ENCODE measurements at regions not wholly inside any gene's neighbourhood (a gene's known extent, or its start where the extent isn't known, plus 50 kb on each side); places are given as distances from the start of the nearest gene placed in this dataset.

GRCh38 chr2:2947406-2947805, 430.2 kb downstream of the EIPR1 start:
- TF ChIP-seq EP300 (IDR thresholded peaks at IDR 0.05; ENCODE audit: low read depth), result no peak
- no peak for TF ChIP-seq CTCF (IDR thresholded peaks at IDR 0.05)
- TF ChIP-seq POLR2AphosphoS5 (IDR thresholded peaks at IDR 0.05), result no peak
- no peak for TF ChIP-seq POLR2A (IDR thresholded peaks at IDR 0.05)
